Gastrocnemius medialis (tissue), 4 donors: ENCODE measurements at regions not wholly inside any gene's neighbourhood (a gene's known extent, or its start where the extent isn't known, plus 50 kb on each side); places are given as distances from the start of the nearest gene placed in this dataset.

Experiments used
- POLR2A ChIP-seq, 2 donors: fragments of 450-650 bp; IDR thresholded peaks; one replicate each; pipeline ENCODE4 v1.6.1; 2017; ENCODE audit warnings: antibody characterized with exemption in 2 of 2, mild to moderate bottlenecking in 2 of 2, moderate library complexity in 2 of 2
- TF ChIP-seq, protein P1 (sequence below), 5 experiments: fragments of 450-650 bp in 3 of 5; fragments of 200-600 bp in 2 of 5; sonication (generic) in 2 of 5; IDR thresholded peaks in 4 of 5; conservative IDR thresholded peaks in 1 of 5; 1 replicate in 4 of 5; 2 replicates in 1 of 5; pipeline ENCODE4 v1.5.1; 2016 to 2019; ENCODE audit warnings: antibody characterized with exemption in 5 of 5, mild to moderate bottlenecking in 3 of 5, moderate library complexity in 3 of 5

DNA sequence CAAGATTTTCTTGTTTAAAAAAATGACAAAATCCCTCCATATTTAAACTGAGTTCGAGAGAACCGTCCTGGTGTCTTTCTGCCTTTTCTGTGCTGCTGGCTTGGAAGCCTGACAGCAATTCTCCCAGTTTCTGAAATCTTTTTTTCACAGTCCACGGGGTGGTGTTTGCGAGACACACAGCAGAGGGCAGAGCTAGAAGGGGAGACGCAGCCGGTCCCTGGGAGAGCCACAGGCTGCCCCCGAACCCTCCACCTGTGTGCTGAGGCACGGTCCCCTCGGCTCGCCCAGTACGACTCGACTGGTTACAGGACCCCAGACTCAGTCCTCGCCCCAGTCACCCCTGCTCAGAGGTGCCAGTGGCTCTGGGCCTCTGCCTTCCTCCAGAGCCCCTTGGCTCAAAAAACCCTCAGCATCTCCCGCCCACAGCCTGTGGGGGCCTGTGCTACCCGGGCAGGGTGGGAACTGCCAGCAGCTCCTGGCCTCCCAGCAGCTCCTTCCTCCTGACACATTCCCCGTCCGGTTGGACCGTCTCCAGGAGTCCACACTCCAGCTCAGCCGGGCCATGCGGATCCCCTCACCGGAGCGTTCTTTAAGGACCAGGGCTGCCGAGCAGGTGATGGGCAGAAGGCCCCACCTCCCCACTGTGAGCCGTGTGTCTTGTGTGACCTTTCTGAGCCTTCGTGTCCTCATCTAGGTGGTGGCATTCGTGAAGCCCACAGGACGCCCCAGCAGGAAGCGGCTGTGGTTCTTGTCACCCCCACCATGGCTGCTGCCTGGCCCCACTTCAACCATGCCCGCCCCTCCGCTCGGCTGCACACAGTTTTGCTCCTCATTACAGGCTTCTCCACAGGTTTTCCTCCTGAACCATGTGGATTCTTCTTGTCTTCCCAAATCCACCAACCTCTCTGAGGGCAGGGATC, 52.3 kb upstream of the EN2 start:
- TF ChIP-seq, protein P1, sequence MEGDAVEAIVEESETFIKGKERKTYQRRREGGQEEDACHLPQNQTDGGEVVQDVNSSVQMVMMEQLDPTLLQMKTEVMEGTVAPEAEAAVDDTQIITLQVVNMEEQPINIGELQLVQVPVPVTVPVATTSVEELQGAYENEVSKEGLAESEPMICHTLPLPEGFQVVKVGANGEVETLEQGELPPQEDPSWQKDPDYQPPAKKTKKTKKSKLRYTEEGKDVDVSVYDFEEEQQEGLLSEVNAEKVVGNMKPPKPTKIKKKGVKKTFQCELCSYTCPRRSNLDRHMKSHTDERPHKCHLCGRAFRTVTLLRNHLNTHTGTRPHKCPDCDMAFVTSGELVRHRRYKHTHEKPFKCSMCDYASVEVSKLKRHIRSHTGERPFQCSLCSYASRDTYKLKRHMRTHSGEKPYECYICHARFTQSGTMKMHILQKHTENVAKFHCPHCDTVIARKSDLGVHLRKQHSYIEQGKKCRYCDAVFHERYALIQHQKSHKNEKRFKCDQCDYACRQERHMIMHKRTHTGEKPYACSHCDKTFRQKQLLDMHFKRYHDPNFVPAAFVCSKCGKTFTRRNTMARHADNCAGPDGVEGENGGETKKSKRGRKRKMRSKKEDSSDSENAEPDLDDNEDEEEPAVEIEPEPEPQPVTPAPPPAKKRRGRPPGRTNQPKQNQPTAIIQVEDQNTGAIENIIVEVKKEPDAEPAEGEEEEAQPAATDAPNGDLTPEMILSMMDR (IDR thresholded peaks at IDR 0.05 in 4 of 5, conservative IDR thresholded peaks at IDR 0.05 in 1 of 5), result no peak
- TF ChIP-seq POLR2A (IDR thresholded peaks at IDR 0.05), result no peak
